Loucy (cell line): ENCODE measurements at regions not wholly inside any gene's neighbourhood (a gene's known extent, or its start where the extent isn't known, plus 50 kb on each side); places are given as distances from the start of the nearest gene placed in this dataset.

Experiments used
- H2AFZ ChIP-seq: fragments of 200-600 bp; sonication (generic); 2 replicates; pipeline ENCODE4 v1.6.0; 2016; ENCODE audit warnings: antibody characterized with exemption, mild to moderate bottlenecking, low read length, moderate library complexity
- H3F3A ChIP-seq: fragments of 200-600 bp; 2 replicates; pipeline ENCODE4 v1.6.0; 2016; ENCODE audit warnings: antibody characterized with exemption, low read depth, mild to moderate bottlenecking
- H3K27me3 ChIP-seq: fragments of 200-600 bp; sonication (generic); 2 replicates; pipeline ENCODE4 v1.6.1; 2014; ENCODE audit warnings: low read length, mild to moderate bottlenecking; ENCODE audit not compliant: insufficient read depth, poor library complexity, severe bottlenecking
- H3K36me3 ChIP-seq: fragments of 200-600 bp; sonication (generic); 2 replicates; pipeline ENCODE4 v1.6.1; 2016; ENCODE audit warnings: low read length; ENCODE audit not compliant: insufficient read depth
- H3K4me1 ChIP-seq: fragments of 200-600 bp; sonication (generic); 2 replicates; pipeline ENCODE4 v1.5.1; 2014; ENCODE audit warnings: low read length, mild to moderate bottlenecking; ENCODE audit not compliant: insufficient read depth, poor library complexity, severe bottlenecking
- H3K4me2 ChIP-seq: fragments of 200-600 bp; sonication (generic); 2 replicates; pipeline ENCODE4 v1.6.0; 2014; ENCODE audit warnings: antibody characterized with exemption, low read length, low read depth, mild to moderate bottlenecking; ENCODE audit not compliant: poor library complexity, severe bottlenecking
- H3K4me3 ChIP-seq: fragments of 200-600 bp; sonication (generic); 2 replicates; pipeline ENCODE4 v1.5.1; 2014; ENCODE audit warnings: low read length, mild to moderate bottlenecking, mixed read lengths; ENCODE audit not compliant: poor library complexity, severe bottlenecking
- H3K79me2 ChIP-seq: fragments of 200-600 bp; sonication (generic); 2 replicates; pipeline ENCODE4 v1.6.1; 2014; ENCODE audit warnings: low read length; ENCODE audit not compliant: insufficient read depth
- H3K9ac ChIP-seq: fragments of 200-600 bp; sonication (generic); 2 replicates; pipeline ENCODE4 v1.6.0; 2014; ENCODE audit warnings: mild to moderate bottlenecking, low read depth, low read length, moderate library complexity; ENCODE audit not compliant: poor library complexity, severe bottlenecking
- H3K9me2 ChIP-seq: fragments of 200-600 bp; sonication (generic); replicated peaks from 2 replicates; pipeline ENCODE4 v1.6.1; 2016; ENCODE audit warnings: low read depth, low read length, mixed read lengths
- H3K9me3 ChIP-seq: fragments of 200-600 bp; sonication (generic); 2 replicates; pipeline ENCODE4 v1.6.1; 2014; ENCODE audit warnings: mild to moderate bottlenecking, antibody characterized with exemption, low read length, low read depth; ENCODE audit not compliant: insufficient read depth
- H4K20me1 ChIP-seq: fragments of 200-600 bp; sonication (generic); 2 replicates; pipeline ENCODE4 v1.6.0; 2014; ENCODE audit warnings: antibody characterized with exemption, low read length, mild to moderate bottlenecking; ENCODE audit not compliant: insufficient read depth, poor library complexity, severe bottlenecking
- CTCF ChIP-seq: fragments of 200-600 bp; sonication (generic); conservative IDR thresholded peaks from 2 replicates; pipeline ENCODE4 v1.5.1; 2014; ENCODE audit warnings: mild to moderate bottlenecking, antibody characterized with exemption, low read length
- EZH2phosphoT487 ChIP-seq: fragments of 200-600 bp; IDR thresholded peaks from 2 replicates; pipeline ENCODE4 v1.6.1; 2018; ENCODE audit warnings: antibody characterized with exemption, mild to moderate bottlenecking, moderate library complexity, borderline replicate concordance

- Histone ChIP-seq H3K9me2 (no peaks in the 10 kb centered on the region), H3K36me3 (no peaks in the 10 kb centered on the region), H3F3A (no peaks in the 10 kb centered on the region), H3K4me3 (no peak overlapping the region), H3K9ac (no peak overlapping the region), H3K27me3 (no peaks in the 10 kb centered on the region), H3K9me3 (no peaks in the 10 kb centered on the region), H4K20me1 (no peaks in the 10 kb centered on the region), H3K4me1 (peaks cover 28% of the 10 kb centered on the region), H3K79me2 (no peaks in the 10 kb centered on the region), H3K4me2 (peak overlapping the region; percentile 14), H2AFZ (no peak overlapping the region)
- no peak for TF ChIP-seq EZH2phosphoT487
- TF ChIP-seq CTCF, result no peak
These were observed 102.0 kb downstream of the VPREB1 start for GRCh38 chr22:22346401-22347107.

GRCh38 chr22:22348127-22348814 lies 103.7 kb downstream of the VPREB1 start:
- H3K4me1 ChIP-seq, result peaks cover 24% of the 10 kb centered on the region
- peak overlapping the region; percentile 66 for H2AFZ ChIP-seq
- H3K27me3 ChIP-seq, result no peaks in the 10 kb centered on the region
- TF ChIP-seq EZH2phosphoT487 (no peak), CTCF (peak; percentile 69)
- no peak overlapping the region for H3K4me3 ChIP-seq
- H3K36me3 ChIP-seq, result no peaks in the 10 kb centered on the region
- no peak overlapping the region for H3K9ac ChIP-seq
- no peaks in the 10 kb centered on the region for H4K20me1 ChIP-seq
- no peak overlapping the region for H3K4me2 ChIP-seq
- H3K9me2 ChIP-seq, result no peaks in the 10 kb centered on the region
- H3K9me3 ChIP-seq, result no peaks in the 10 kb centered on the region
- no peaks in the 10 kb centered on the region for H3K79me2 ChIP-seq
- H3F3A ChIP-seq, result no peaks in the 10 kb centered on the region

DNA sequence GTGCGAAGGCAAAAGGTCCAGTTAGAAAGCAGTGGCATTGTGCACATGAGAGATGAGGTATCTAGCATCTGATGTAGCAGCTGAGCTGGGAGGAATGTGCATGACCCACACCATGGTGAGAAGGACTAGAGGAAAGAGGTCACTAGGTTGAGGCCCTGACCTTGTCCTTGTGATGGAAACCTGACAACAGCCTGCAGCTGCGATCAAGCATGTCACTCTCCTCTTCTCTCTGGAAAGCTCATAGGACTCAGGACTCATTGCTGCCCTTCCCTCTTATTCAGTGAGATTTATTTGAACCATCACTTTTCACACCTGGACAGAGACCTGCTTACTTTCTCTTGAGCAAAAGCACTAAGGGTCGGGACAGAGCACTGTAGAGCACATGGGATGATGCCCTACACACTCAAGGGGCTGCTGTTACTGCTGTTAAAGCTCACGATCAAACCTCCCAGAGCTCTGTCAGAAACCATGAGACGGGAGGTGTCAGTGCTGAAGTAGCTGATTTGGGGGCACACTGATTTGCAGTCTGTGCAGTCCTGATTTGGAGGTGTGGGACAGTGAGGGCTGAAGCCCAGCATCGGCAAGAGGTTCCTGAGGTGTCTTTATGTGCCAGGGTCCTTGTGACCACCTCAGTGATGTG lies 104.3 kb downstream of the VPREB1 start:
- Histone ChIP-seq H3K27me3 (no peaks in the 10 kb centered on the region), H3K9me3 (no peaks in the 10 kb centered on the region)

More for the DNA sequence above, 104.3 kb downstream of the VPREB1 start:
- no peaks in the 10 kb centered on the region for H3F3A ChIP-seq
- no peaks in the 10 kb centered on the region for H3K79me2 ChIP-seq
- H3K4me1 ChIP-seq, result peaks cover 18% of the 10 kb centered on the region
- H3K9ac ChIP-seq, result no peak overlapping the region
- no peaks in the 10 kb centered on the region for H3K36me3 ChIP-seq
- H3K4me3 ChIP-seq, result no peak overlapping the region
- peak overlapping the region; percentile 66 for H2AFZ ChIP-seq
- no peaks in the 10 kb centered on the region for H3K9me2 ChIP-seq
- no peaks in the 10 kb centered on the region for H4K20me1 ChIP-seq
- TF ChIP-seq EZH2phosphoT487 (no peak), CTCF (no peak)
- H3K4me2 ChIP-seq, result no peak overlapping the region
